ENCODE measurements at regions not wholly inside any gene's neighbourhood (a gene's known extent, or its start where the extent isn't known, plus 50 kb on each side); places are given as distances from the start of the nearest gene placed in this dataset.

DNA sequence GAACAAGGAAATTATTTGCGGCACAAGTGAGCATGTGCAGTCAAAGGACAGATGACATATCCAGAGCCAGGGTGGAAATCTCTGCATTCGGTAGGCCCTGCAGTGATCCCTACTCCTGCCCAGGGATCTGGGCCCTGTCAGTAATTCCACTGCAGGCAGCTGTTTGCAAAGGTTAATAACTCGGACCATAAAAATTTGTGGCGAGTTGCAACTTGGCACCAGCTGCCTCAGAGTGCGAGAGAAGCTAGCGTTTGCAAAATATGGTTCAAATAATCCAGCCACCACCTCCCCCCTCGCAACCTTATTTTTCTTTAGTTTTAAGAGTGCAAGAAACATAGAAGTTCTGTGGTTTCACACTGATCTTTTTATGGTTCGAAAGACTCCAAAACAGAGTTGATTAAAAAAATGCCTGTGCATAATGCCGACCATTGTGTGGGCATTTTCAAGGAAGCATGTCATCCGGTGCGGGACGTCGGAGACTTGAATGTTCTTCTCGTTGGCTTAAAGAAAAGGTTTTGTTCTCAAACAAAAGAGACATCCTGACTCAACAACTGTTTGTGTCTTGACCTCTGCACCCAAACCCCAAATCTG is 224.5 kb downstream of the BCL11B start:
- Histone ChIP-seq H3K4me2 (no peak overlapping the region), H3K79me2 (no peaks in the 10 kb centered on the region), H4K20me1 (ENCODE audit: insufficient read depth, poor library complexity, severe bottlenecking) (no peaks in the 10 kb centered on the region), H3K4me3 (no peak overlapping the region), H3K9me2 (replicated peaks; ENCODE audit: insufficient read depth) (no peaks in the 10 kb centered on the region), H2AFZ (no peak overlapping the region), H3K36me3 (replicated peaks; ENCODE audit: insufficient read depth, low read depth) (no peaks in the 10 kb centered on the region), H3K9me3 (ENCODE audit: low read depth) (no peaks in the 10 kb centered on the region), H3K27ac (no peak overlapping the region), H3K4me1 (ENCODE audit: insufficient read depth) (no peaks in the 10 kb centered on the region), H3K27me3 (no peaks in the 10 kb centered on the region)
- WGBS (ENCODE audit: low lambda C conversion rate, missing lambda C conversion rate): 84% methylated on average over 14 of the region's 14 CpGs
- TF ChIP-seq EZH2phosphoT487 (IDR thresholded peaks at IDR 0.05; ENCODE audit: low read depth, severe bottlenecking, unreplicated experiment): no peak
- TF ChIP-seq, protein P1, sequence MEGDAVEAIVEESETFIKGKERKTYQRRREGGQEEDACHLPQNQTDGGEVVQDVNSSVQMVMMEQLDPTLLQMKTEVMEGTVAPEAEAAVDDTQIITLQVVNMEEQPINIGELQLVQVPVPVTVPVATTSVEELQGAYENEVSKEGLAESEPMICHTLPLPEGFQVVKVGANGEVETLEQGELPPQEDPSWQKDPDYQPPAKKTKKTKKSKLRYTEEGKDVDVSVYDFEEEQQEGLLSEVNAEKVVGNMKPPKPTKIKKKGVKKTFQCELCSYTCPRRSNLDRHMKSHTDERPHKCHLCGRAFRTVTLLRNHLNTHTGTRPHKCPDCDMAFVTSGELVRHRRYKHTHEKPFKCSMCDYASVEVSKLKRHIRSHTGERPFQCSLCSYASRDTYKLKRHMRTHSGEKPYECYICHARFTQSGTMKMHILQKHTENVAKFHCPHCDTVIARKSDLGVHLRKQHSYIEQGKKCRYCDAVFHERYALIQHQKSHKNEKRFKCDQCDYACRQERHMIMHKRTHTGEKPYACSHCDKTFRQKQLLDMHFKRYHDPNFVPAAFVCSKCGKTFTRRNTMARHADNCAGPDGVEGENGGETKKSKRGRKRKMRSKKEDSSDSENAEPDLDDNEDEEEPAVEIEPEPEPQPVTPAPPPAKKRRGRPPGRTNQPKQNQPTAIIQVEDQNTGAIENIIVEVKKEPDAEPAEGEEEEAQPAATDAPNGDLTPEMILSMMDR (IDR thresholded peaks at IDR 0.05; ENCODE audit: poor library complexity): no peak
- no peak for TF ChIP-seq EZH2 (IDR thresholded peaks at IDR 0.05; ENCODE audit: borderline replicate concordance)
- no peak for DNase-seq (ENCODE audit: low spot score)

DNA sequence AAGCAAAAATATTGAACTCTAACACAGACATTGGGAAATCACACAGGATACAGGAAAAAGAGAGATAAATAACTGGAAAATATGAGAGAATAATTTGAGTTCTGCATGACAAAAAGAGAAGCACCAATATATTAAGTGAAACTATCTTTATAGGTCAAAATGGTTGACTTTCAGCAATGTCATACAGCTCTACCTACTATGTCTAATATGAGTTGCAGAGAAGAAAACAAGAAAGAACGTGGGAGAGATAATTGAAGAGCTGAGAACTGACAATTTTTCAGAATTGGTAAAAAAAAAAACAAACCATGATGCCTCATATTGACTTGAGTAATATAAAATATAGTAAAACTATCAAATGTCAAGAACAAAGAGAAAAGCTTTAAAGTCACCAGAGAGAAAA is 221.7 kb downstream of the BCL11B start:
- no peak overlapping the region for H3K4me3 ChIP-seq
- no peaks in the 10 kb centered on the region for H3K4me1 ChIP-seq (ENCODE audit: insufficient read depth)
- H3K4me2 ChIP-seq: no peak overlapping the region
- H2AFZ ChIP-seq: no peak overlapping the region
- H3K79me2 ChIP-seq: no peaks in the 10 kb centered on the region
- no peaks in the 10 kb centered on the region for H3K9me3 ChIP-seq (ENCODE audit: low read depth)
- no peaks in the 10 kb centered on the region for H4K20me1 ChIP-seq (ENCODE audit: insufficient read depth, poor library complexity, severe bottlenecking)
- 95% methylated on average over 1 of the region's 1 CpG for WGBS (ENCODE audit: low lambda C conversion rate, missing lambda C conversion rate)
- no peaks in the 10 kb centered on the region for H3K36me3 ChIP-seq (replicated peaks; ENCODE audit: insufficient read depth, low read depth)
- no peaks in the 10 kb centered on the region for H3K27me3 ChIP-seq
- H3K27ac ChIP-seq: no peak overlapping the region
- no peaks in the 10 kb centered on the region for H3K9me2 ChIP-seq (replicated peaks; ENCODE audit: insufficient read depth)
- DNase-seq (ENCODE audit: low spot score): no peak
- TF ChIP-seq, protein P1 (IDR thresholded peaks at IDR 0.05; ENCODE audit: poor library complexity): no peak
- no peak for TF ChIP-seq EZH2 (IDR thresholded peaks at IDR 0.05; ENCODE audit: borderline replicate concordance)
- no peak for TF ChIP-seq EZH2phosphoT487 (IDR thresholded peaks at IDR 0.05; ENCODE audit: low read depth, severe bottlenecking, unreplicated experiment)

DNA sequence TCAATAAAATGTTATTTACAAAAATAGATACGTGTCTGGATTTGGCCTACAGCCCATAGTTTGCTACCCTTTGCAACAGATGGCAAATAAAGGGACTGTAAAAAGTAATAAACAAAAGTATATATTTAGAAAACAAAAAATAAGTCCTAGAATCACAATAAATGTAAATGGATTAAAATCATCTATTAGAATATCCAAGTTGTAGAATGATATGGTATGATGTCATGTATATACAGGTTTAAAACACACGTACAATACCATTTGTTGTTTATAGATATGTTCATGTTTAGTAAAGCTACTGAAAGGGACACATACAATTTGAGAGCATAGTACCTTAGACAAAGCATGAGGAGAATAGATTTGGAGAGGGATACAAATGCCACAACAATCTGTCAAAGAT is 219.5 kb downstream of the BCL11B start:
- WGBS (ENCODE audit: low lambda C conversion rate, missing lambda C conversion rate): 98% methylated on average over 2 of the region's 2 CpGs

More for the DNA sequence above, 219.5 kb downstream of the BCL11B start:
- no peak overlapping the region for H3K4me2 ChIP-seq
- H4K20me1 ChIP-seq (ENCODE audit: insufficient read depth, poor library complexity, severe bottlenecking): no peaks in the 10 kb centered on the region
- H3K27ac ChIP-seq: no peak overlapping the region
- no peak for TF ChIP-seq EZH2 (IDR thresholded peaks at IDR 0.05; ENCODE audit: borderline replicate concordance)
- TF ChIP-seq, protein P1 (IDR thresholded peaks at IDR 0.05; ENCODE audit: poor library complexity): no peak
- H3K9me2 ChIP-seq (replicated peaks; ENCODE audit: insufficient read depth): no peaks in the 10 kb centered on the region
- H2AFZ ChIP-seq: no peak overlapping the region
- no peaks in the 10 kb centered on the region for H3K9me3 ChIP-seq (ENCODE audit: low read depth)
- no peaks in the 10 kb centered on the region for H3K36me3 ChIP-seq (replicated peaks; ENCODE audit: insufficient read depth, low read depth)
- no peaks in the 10 kb centered on the region for H3K79me2 ChIP-seq
- H3K27me3 ChIP-seq: no peaks in the 10 kb centered on the region
- H3K4me3 ChIP-seq: no peak overlapping the region
- no peaks in the 10 kb centered on the region for H3K4me1 ChIP-seq (ENCODE audit: insufficient read depth)
- no peak for DNase-seq (ENCODE audit: low spot score)
